ENCODE measurements at regions not wholly inside any gene's neighbourhood (a gene's known extent, or its start where the extent isn't known, plus 50 kb on each side); places are given as distances from the start of the nearest gene placed in this dataset.

DNA sequence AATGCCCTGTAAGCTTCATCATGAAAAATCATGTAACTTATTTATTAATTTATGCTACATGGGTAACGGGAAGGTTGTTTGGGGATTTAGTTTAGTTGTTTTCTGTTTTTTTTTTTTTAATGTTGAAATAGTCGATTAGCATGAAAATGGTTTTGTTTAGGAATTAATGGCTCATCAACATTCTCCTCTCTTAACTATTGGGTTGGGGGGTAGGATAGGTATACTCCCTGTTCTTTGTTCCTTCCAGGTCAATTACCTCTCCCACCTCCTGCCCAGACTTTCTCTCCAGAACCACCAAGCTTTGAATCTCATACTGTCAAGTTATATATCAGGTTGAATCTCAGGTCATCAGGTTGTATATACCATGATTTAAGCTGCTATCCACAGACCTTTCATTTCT, 568.7 kb upstream of the DSEL start:
- DNase-seq, result no peak

DNA sequence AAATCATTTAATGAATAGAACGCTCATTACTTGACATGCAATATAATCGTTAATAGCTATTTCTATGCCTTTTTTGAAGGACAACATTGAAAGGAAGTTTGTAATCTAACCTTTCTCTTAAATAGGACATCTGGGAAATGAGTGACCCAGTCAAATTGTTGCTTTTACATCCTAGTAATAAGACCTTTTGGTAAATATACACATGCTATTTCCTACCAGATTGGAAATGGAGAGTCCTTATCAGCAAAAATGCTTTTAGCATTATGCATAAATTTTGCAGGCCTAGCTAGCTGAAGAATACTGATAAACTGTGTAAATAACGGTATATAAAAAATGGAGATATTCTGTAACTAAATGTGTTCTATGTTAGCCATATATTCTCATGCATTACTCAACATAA, 567.3 kb upstream of the DSEL start:
- DNase-seq, result no peak

- peak; percentile 21 for DNase-seq
Measured at GRCh38 chr18:68083131-68083530, 566.6 kb upstream of the DSEL start.

DNA sequence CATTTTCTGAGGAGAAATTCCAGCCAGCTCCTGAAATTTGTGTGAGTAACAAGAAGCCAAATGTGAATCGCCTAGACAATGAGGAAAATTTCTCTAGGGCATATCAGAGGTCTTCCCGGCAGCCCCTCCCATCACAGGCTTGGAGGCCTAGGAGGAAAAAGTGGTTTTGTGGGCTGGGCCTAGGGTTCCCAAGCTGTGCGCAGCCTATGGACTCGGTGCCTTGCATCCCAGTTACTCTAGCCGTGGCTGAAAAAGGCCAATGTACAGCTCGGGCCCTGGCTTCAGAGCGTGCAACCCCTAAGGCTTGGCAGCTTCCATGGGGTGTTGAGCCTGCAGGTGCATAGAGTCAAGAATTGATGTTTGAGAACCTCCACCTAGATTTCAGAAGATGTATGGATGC, 556.2 kb upstream of the DSEL start:
- DNase-seq, result no peak

GRCh38 chr18:68060871-68061270, 544.4 kb upstream of the DSEL start:
- DNase-seq, result no peak

DNA sequence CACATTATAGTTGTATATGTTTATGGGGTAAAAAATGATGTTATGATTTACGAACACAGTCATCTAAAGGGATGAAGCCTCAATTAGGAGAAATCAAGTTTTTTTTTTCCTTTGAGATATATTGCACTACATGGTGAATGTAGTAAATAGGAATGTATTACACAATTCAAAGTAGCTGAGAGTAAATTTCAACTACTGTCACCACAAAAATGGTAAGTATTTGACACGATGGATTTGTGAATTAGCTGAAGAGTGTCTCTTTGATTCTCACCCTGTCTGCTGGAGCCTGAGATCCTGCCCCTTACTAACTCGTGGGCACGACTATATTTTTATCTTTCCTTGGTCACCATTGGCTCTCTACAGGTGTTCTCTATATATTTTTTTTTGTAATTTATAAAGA, 540.4 kb upstream of the DSEL start:
- DNase-seq, result peak; percentile 16

- DNase-seq, result no peak
Measured at GRCh38 chr18:68054669-68055068, 538.1 kb upstream of the DSEL start.

GRCh38 chr18:68053290-68053689, 536.8 kb upstream of the DSEL start:
- DNase-seq, result no peak

- DNase-seq, result no peak
Measured at GRCh38 chr18:68041327-68041726, 524.8 kb upstream of the DSEL start.

DNA sequence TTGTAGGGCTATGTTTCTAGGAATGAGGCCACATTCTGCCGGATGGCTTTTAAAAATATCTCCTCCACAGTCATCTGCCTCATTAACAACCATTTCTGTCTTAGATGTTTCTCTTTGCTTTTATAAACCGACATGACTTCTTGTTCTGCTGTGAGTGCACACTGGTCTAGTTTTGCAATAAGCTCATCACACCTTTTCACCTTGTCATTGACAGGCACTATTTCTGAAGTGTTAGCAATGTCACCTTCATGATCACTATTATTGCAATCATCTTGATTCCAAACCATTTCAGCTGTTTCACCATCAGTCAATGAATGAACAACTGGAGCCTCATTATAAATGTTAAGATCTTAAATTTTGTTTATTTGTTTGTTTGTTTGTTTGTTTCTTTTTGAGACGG, 523.7 kb upstream of the DSEL start:
- no peak for DNase-seq

DNA sequence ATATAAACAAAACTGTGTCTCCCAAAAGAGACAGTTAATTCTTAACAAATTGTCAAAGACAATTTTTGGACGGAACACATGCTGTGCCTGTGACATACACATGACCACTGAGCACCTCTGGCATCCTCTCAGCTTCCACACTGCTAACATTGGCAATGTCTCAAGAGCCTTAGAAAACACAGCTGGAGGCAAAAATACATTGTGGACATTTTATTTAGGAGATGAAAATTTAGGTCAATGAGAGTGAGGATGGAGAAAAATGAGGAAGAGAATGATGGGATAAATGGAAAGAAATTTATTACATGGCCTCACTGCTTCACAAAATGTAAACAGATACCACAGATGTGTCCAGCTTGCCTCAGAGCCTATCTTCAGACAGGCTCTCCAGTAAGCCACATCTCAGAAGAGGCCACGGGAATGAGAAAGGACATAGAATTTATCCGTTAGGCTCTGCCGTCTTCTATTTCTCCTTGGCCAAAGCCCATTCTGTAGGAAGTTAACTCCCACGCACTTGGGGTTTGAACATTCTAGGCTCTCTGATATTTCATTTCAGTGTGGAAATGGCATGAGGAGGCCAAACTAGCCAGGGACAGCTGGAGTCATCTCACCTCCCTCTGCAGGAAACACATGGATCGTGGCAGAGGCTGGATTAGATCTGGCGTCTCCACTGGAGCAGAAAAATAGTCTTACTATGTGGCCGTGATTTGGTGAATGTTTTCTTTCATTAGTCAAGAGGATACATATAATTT, 519.4 kb upstream of the DSEL start:
- no peak for DNase-seq

DNA sequence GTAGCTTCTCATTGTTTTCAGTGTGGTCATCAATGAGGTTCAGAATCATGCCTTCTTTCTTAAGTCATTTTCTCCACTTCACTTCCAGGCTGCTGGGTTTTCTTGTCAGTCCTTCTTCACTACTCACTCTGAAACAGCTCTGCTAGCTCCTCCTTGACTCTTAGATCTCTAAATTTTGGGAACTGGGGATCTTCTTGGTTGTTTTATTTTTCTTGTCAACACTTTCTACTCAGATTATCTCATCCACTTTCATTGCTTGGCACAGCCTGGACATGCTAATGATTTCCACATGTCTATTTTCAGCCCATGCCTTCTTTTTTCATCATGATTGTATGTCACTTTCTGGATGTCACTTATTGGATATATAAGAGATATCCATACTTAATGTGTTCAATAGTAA, 517.8 kb upstream of the DSEL start:
- DNase-seq, result no peak

GRCh38 chr18:68033466-68033865, 516.9 kb upstream of the DSEL start:
- DNase-seq, result peak; percentile 14

GRCh38 chr18:68024716-68025115, 508.2 kb upstream of the DSEL start:
- DNase-seq, result peak; percentile 3

DNA sequence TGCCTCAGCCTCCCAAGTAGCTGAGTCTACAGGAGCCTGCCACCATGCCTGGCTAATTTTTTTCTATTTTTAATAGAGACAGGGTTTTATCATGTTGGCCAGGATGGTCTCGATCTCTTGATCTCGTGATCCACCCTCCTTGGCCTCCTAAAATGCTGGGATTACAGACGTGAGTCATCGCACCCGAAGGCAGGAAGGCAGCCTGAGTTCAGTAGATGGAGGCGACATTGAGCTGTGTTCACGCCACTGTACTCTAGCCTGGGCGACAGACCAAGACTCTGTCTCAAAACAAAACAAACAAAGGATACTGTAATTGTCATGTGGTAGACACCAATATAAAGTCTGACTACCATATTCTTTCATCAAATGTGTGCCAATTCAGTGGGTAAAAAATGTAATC, 500.9 kb upstream of the DSEL start:
- DNase-seq, result no peak

DNA sequence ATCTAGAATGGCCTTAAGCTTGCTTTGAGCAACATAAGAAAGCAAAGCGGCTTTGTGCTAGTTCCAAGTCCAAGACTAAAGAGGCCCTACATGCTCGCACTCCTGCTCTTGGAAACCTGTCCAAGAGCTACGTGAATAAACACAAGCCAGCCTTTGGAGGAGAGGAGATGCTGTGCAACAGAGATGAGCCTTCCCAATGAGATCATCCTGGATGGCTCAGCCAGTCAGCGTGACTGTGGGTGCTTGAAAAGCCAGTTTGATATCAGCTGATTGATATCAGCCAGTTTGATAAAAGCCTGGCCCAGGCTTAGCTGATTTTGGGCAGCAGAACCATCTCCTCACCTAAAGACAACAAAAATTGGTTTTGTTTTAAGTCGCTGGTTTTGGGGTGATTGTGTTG, 481.0 kb upstream of the DSEL start:
- no peak for DNase-seq

GRCh38 chr18:67995769-67996168, 479.2 kb upstream of the DSEL start:
- no peak for DNase-seq

DNA sequence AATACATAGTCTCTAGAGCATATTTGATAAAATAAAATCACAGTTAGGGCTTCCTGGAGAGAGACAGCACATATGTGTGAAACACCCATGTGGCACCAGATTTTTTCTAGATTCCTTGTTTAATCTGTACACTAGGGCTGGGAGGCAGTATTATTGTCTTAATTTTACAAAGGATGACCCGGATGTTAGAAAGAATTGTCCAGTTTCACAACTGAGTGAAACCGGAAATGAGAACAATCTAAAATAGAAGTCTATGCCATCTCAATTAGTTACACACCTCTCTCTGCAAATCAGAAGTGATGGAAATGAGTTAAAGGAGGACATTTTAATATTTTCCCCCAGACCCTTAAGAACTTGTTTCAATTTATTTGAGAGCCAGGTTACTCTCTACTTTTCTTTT, 463.7 kb upstream of the DSEL start:
- no peak for DNase-seq

DNA sequence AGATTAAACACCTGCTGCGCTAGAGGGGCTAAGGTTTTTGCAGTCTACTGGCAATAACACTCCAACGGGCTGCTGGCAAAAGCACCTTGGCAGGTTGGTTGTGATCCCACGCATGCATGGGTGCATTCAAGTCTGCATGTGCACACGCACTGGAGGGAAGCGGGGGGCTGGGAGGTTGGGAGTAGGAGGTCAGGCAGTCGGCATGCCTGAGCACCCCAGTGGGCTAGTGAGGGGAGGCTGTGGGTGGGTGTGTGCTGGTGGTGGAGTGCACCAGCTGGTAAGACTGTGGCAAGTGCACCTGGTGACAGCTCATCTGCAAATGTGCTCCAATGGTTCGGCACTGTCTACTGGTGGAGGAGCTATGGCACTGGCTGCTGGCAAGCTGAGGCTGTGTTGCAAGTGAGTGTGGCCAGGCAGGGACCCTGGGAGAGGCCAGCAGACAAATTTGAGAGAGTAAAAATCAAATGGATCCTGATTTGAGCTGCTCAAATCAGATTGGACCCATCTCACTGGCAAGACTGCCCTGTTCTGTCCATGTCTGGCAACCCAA, 460.6 kb upstream of the DSEL start:
- DNase-seq, result no peak

- DNase-seq, result no peak
Measured at GRCh38 chr18:67973916-67974315, 457.4 kb upstream of the DSEL start.

DNA sequence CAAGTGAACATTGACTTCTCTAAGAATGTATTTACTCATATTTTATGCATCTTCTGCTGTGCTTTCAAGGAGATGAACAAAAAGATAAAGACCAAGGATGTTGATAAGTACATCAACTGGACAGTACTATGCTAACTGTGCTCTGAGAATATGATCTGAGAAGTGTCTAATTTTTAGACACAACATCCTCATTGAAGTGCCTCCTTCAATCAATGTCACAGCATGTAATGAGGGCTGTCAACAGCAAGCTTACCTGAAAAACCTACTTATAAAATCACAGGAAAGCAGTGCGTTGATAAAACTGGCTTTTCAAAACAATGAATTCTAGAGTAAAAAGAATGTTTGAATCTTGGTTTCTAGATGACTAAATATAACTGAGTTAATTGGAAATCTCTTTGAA, 452.9 kb upstream of the DSEL start:
- no peak for DNase-seq

DNA sequence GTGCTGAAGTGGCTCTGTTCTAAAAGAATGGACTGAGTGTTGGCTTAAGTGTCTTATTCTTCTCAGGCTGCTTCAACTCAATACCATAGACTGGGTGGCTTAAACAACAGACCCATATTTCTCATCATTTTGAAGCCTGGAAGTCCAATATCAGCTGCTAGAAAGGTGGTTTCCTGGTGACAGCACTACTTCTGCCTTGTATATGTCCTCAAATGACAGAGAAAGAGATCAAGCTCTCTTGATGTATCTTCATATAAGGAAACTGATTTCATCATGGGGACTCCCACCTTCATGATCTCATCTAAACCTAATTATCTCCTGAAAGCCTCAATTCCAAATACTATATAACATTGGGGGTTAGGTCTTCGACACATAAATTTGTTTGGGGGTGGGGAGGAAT, 449.7 kb upstream of the DSEL start:
- DNase-seq, result no peak

DNA sequence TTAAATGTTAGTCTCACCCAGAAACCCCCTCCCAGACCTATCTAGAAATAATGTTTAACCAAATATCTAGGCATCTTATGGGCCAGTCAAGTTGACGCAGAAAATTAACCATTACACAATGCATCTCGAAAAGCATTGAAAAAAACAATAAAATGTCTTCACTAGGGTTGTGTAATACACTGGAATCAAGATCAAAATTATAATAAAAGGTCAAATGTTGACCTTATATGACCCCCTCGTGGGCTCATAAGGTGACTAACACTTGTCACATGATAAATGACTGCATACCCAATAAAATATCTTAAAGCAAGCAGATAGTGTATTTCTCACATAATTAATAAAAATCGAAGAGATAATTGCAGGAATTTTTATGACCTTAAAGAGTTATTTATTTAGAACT, 447.9 kb upstream of the DSEL start:
- no peak for DNase-seq

GRCh38 chr18:67961701-67962440, 445.4 kb upstream of the DSEL start:
- no peak for DNase-seq

DNA sequence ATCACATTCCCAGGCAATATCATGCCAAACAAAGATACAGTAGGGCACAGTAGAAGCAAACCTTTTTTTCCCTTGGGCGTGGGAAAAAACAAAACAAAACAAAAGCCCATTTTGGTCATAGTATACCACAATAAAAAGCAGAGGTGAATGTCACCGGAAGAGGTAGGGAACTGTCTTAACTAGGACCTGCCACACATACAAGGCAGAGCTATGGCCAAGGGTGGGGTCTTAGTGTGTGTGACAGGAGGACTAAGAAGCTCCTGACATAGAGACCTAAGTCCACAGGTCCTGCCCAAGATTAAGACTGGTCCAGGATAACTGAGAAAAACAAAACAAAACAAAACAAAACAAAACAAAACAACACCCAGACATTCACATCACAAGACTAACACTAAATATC, 441.2 kb upstream of the DSEL start:
- no peak for DNase-seq

All from HCEC 1CT (cell line).